Liver (tissue), 3 donors: ENCODE measurements at regions not wholly inside any gene's neighbourhood (a gene's known extent, or its start where the extent isn't known, plus 50 kb on each side); places are given as distances from the start of the nearest gene placed in this dataset.

Experiments used
- CTCF ChIP-seq: fragments of 150-350 bp; IDR thresholded peaks from 2 replicates; pipeline ENCODE4 v1.5.1; 2017; ENCODE audit warnings: improper control_type of control experiment, low read depth, low read length; ENCODE audit not compliant: missing input control
- FOXA1 ChIP-seq: IDR thresholded peaks from 2 replicates; pipeline ENCODE4 v1.6.1; 2016; ENCODE audit warnings: antibody characterized with exemption
- GABPA ChIP-seq, 2 donors: IDR thresholded peaks in 1 of 2; conservative IDR thresholded peaks in 1 of 2; 2 replicates each; pipeline ENCODE4 v1.6.1; 2016; ENCODE audit warnings: antibody characterized with exemption in 2 of 2, mild to moderate bottlenecking in 1 of 2, moderate library complexity in 1 of 2
- JUND ChIP-seq, 2 donors: IDR thresholded peaks; 2 replicates each; pipeline ENCODE4 v1.6.1; 2016; ENCODE audit warnings: antibody characterized with exemption in 2 of 2
- RAD21 ChIP-seq, 2 donors: IDR thresholded peaks; 2 replicates each; pipeline ENCODE4 v1.6.1; 2016; ENCODE audit warnings: antibody characterized with exemption in 2 of 2, mild to moderate bottlenecking in 2 of 2
- RXRA ChIP-seq, 2 donors: IDR thresholded peaks; 2 replicates each; pipeline ENCODE4 v1.6.1; 2017 to 2018; ENCODE audit warnings: antibody characterized with exemption in 2 of 2, mild to moderate bottlenecking in 1 of 2
- SP1 ChIP-seq: IDR thresholded peaks from 2 replicates; pipeline ENCODE4 v1.6.1; 2018; ENCODE audit warnings: antibody characterized with exemption, mild to moderate bottlenecking
- TAF1 ChIP-seq: conservative IDR thresholded peaks from 2 replicates; pipeline ENCODE4 v1.6.1; 2016; ENCODE audit warnings: antibody characterized with exemption, mild to moderate bottlenecking
- donor health status: healthy.
- donor health status: healthy.

- no peak for TF ChIP-seq SP1
- no peak for TF ChIP-seq CTCF
- TF ChIP-seq JUND (IDR thresholded peaks at IDR 0.05) = no peak
- no peak for TF ChIP-seq TAF1
- TF ChIP-seq RAD21 (IDR thresholded peaks at IDR 0.05) = no peak
- no peak for TF ChIP-seq FOXA1
- TF ChIP-seq GABPA (IDR thresholded peaks at IDR 0.05 in 1 of 2, conservative IDR thresholded peaks at IDR 0.05 in 1 of 2) = no peak
- TF ChIP-seq RXRA (IDR thresholded peaks at IDR 0.05) = no peak
These were observed 99.6 kb upstream of the SPEF2 start for GRCh38 chr5:35518104-35518503.
